ENCODE measurements at regions not wholly inside any gene's neighbourhood (a gene's known extent, or its start where the extent isn't known, plus 50 kb on each side); places are given as distances from the start of the nearest gene placed in this dataset.

GRCh38 chr1:59163268-59164092 is 133.4 kb upstream of the FGGY start:
- no peak for DNase-seq (ENCODE audit: low read depth in 3 of 3, low spot score in 1 of 3)

GRCh38 chr1:59164371-59164770 is 132.5 kb upstream of the FGGY start:
- DNase-seq (ENCODE audit: low read depth in 3 of 3, low spot score in 1 of 3): no peak

- DNase-seq (ENCODE audit: low read depth in 3 of 3, low spot score in 1 of 3): no peak
These were observed 131.5 kb upstream of the FGGY start for GRCh38 chr1:59165353-59165752.

GRCh38 chr1:59169703-59170102 is 127.2 kb upstream of the FGGY start:
- no peak for DNase-seq (ENCODE audit: low read depth in 3 of 3, low spot score in 1 of 3)

- DNase-seq (ENCODE audit: low read depth in 3 of 3, low spot score in 1 of 3): no peak
These were observed 126.2 kb upstream of the FGGY start for GRCh38 chr1:59170659-59171058.

GRCh38 chr1:59171788-59172187 is 125.1 kb upstream of the FGGY start:
- no peak for DNase-seq (ENCODE audit: low read depth in 3 of 3, low spot score in 1 of 3)

GRCh38 chr1:59172693-59173092 is 124.2 kb upstream of the FGGY start:
- no peak for DNase-seq (ENCODE audit: low read depth in 3 of 3, low spot score in 1 of 3)

GRCh38 chr1:59173721-59174120 is 123.2 kb upstream of the FGGY start:
- no peak for DNase-seq (ENCODE audit: low read depth in 3 of 3, low spot score in 1 of 3)

- no peak for DNase-seq (ENCODE audit: low read depth in 3 of 3, low spot score in 1 of 3)
These were observed 120.4 kb upstream of the FGGY start for GRCh38 chr1:59176471-59176870.

- no peak for DNase-seq (ENCODE audit: low read depth in 3 of 3, low spot score in 1 of 3)
These were observed 119.1 kb upstream of the FGGY start for GRCh38 chr1:59177756-59178155.

- no peak for DNase-seq (ENCODE audit: low read depth in 3 of 3, low spot score in 1 of 3)
These were observed 118.3 kb upstream of the FGGY start for GRCh38 chr1:59178339-59179187.

GRCh38 chr1:59179673-59180072 is 117.2 kb upstream of the FGGY start:
- no peak for DNase-seq (ENCODE audit: low read depth in 3 of 3, low spot score in 1 of 3)

- no peak for DNase-seq (ENCODE audit: low read depth in 3 of 3, low spot score in 1 of 3)
These were observed 116.2 kb upstream of the FGGY start for GRCh38 chr1:59180735-59181134.

GRCh38 chr1:59183749-59184317 is 113.1 kb upstream of the FGGY start:
- no peak for DNase-seq (ENCODE audit: low read depth in 3 of 3, low spot score in 1 of 3)

GRCh38 chr1:59184365-59184905 is 112.5 kb upstream of the FGGY start:
- no peak for DNase-seq (ENCODE audit: low read depth in 3 of 3, low spot score in 1 of 3)

- no peak for DNase-seq (ENCODE audit: low read depth in 3 of 3, low spot score in 1 of 3)
These were observed 111.6 kb upstream of the FGGY start for GRCh38 chr1:59185163-59185860.

GRCh38 chr1:59186656-59187055 is 110.2 kb upstream of the FGGY start:
- no peak for DNase-seq (ENCODE audit: low read depth in 3 of 3, low spot score in 1 of 3)

GRCh38 chr1:59188413-59189213 is 108.3 kb upstream of the FGGY start:
- no peak for DNase-seq (ENCODE audit: low read depth in 3 of 3, low spot score in 1 of 3)

GRCh38 chr1:59193443-59194093 is 103.3 kb upstream of the FGGY start:
- no peak for DNase-seq (ENCODE audit: low read depth in 3 of 3, low spot score in 1 of 3)

GRCh38 chr1:59194621-59195020 is 102.3 kb upstream of the FGGY start:
- no peak for DNase-seq (ENCODE audit: low read depth in 3 of 3, low spot score in 1 of 3)
